Upper lobe of right lung (tissue), 1 donor: ENCODE measurements at regions not wholly inside any gene's neighbourhood (a gene's known extent, or its start where the extent isn't known, plus 50 kb on each side); places are given as distances from the start of the nearest gene placed in this dataset.

Experiments used
- ATAC-seq: fragments of 200-7000 bp; cut with Tn5 transposase; one replicate; pipeline ENCODE4 v1.9.1; 2020; ENCODE audit warnings: mild to moderate bottlenecking, moderate library complexity
- DNase-seq: peaks from one replicate; pipeline ENCODE4 v3.0.0-alpha.2; 2020
- H3K27ac ChIP-seq: fragments of 200-600 bp; one replicate; pipeline ENCODE4 v1.8.0; 2022
- H3K27me3 ChIP-seq: fragments of 200-600 bp; one replicate; pipeline ENCODE4 v1.8.0; 2022; ENCODE audit warnings: mild to moderate bottlenecking
- H3K36me3 ChIP-seq: fragments of 200-600 bp; one replicate; pipeline ENCODE4 v1.8.0; 2022
- H3K4me1 ChIP-seq: fragments of 200-600 bp; one replicate; pipeline ENCODE4 v1.8.0; 2022
- H3K4me3 ChIP-seq: fragments of 200-600 bp; one replicate; pipeline ENCODE4 v1.8.0; 2022; ENCODE audit warnings: mild to moderate bottlenecking
- H3K9me3 ChIP-seq: fragments of 200-600 bp; one replicate; pipeline ENCODE4 v1.8.0; 2022
- intact Hi-C: fragments of 100-400 bp; cut with DNase I; formaldehyde crosslinking; loops from one replicate; pipeline ENCODE4 v1.11.0; 2022
- TF ChIP-seq, protein P1 (sequence below): fragments of 200-600 bp; IDR thresholded peaks from one replicate; pipeline ENCODE4 v1.8.0; 2022; ENCODE audit warnings: antibody characterized with exemption
- donor health status: DM: no; HTN: yes; CAD: no; lungs with severe emphysema.

DNA sequence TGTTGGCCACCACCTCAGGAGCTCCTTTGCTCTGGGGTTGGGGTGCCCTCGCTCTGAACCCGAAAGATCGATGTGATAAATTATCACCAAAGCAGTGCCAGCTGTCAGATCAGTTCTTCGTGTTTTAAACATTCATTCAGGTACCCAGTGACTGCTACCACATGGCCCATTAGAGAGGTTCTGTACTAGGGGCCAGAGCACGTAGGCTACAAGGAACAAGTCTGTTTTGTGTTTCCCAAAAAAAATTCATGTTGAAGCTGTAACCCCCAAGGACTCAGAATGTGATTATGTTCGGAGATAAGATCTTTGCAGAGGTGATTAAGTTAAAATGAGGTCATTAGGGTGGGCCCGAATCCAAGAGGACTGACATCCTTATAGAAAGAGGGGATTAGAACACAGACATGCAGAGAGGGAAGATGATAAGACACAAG, 526.9 kb downstream of the NPHP4 start:
- H3K27me3 ChIP-seq, result no peaks in the 10 kb centered on the region
- TF ChIP-seq, protein P1, sequence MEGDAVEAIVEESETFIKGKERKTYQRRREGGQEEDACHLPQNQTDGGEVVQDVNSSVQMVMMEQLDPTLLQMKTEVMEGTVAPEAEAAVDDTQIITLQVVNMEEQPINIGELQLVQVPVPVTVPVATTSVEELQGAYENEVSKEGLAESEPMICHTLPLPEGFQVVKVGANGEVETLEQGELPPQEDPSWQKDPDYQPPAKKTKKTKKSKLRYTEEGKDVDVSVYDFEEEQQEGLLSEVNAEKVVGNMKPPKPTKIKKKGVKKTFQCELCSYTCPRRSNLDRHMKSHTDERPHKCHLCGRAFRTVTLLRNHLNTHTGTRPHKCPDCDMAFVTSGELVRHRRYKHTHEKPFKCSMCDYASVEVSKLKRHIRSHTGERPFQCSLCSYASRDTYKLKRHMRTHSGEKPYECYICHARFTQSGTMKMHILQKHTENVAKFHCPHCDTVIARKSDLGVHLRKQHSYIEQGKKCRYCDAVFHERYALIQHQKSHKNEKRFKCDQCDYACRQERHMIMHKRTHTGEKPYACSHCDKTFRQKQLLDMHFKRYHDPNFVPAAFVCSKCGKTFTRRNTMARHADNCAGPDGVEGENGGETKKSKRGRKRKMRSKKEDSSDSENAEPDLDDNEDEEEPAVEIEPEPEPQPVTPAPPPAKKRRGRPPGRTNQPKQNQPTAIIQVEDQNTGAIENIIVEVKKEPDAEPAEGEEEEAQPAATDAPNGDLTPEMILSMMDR, result no peak
- no peak overlapping the region for H3K27ac ChIP-seq
- no peak overlapping the region for H3K4me3 ChIP-seq
- intact Hi-C loops, result no loop called here
- H3K36me3 ChIP-seq, result no peaks in the 10 kb centered on the region
- DNase-seq, result no peak
- no peaks in the 10 kb centered on the region for H3K4me1 ChIP-seq
- ATAC-seq, result no peak
- H3K9me3 ChIP-seq, result no peaks in the 10 kb centered on the region

DNA sequence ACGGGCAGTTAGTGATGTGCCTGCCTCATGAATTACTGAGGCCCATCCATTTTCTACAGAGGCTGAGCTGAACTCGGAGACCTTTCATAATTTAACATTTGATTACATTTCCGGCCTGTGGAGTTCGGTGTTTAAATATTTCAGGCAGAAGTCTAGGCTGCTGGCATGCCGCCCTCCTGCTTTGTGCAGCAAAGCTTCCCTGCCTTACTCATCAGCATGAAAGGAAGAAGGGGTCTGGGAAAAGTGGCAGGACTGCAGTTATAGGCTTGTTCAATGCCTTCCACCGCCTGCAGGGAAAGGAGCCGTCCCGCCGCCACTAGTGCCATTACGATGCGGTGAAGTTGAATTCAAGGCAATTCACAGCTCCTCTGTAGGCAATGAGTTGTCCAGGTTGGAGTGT, 527.9 kb downstream of the NPHP4 start:
- no peaks in the 10 kb centered on the region for H3K27me3 ChIP-seq
- DNase-seq, result no peak
- TF ChIP-seq, protein P1, result no peak
- no peak for ATAC-seq
- no peaks in the 10 kb centered on the region for H3K9me3 ChIP-seq
- H3K36me3 ChIP-seq, result no peaks in the 10 kb centered on the region
- intact Hi-C loops, result no loop called here
- no peak overlapping the region for H3K4me3 ChIP-seq
- H3K4me1 ChIP-seq, result no peaks in the 10 kb centered on the region
- H3K27ac ChIP-seq, result no peak overlapping the region

DNA sequence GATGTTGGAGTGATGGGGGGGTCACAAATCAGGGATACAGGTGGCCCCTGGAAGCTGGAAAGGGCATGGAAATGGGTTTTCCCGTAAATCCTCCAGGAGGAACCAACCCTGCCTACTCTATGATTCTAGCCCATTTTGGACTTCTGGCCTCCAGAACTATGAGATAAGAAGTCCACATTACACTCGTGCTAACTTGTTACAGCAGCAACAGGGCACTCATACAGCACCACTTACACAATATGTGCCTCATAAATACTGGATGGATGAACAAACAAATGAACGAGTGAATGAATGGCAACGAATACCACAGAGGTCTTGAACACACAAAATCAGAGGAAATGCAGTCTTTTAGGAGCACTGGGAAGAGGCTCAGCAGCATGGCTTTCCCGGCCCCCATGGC, 531.3 kb downstream of the NPHP4 start:
- H3K36me3 ChIP-seq, result no peaks in the 10 kb centered on the region
- no peak for ATAC-seq
- intact Hi-C loops, result no loop called here

DNA sequence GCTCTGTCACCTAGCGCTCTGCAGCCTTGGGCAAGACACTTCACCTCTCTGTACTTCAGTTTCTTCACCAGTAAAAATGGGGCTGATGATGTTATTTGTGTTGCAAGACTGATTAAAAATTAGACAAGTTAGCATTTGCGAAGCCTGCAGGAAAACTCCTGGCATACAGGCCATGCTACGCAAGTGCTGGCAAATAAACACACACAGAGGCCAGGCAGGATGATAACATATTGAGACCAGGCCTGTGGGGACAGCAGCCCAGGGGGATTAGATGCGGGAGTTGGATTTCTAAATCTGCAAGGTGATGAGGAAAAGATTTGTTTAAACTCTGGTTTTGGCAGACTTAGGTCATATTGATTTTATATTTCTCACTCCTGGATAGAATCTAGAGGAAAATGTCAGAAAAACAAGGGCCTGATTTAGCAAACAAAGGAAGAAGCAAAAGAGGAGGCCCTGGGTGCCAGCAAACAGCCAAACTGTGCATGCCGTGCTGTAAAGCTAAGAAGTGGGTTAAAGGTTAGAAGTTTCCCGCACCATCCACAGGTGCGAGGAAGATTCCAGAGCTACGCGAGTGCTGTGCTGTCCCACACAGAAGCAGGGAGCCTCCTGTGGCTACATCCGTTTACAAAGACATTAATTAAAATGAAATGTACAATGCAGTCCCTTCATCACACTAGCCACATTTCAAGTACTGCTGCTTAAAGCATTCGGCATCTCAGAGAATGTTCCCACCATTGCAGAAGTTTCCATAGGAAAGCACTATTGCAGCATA, 532.2 kb downstream of the NPHP4 start:
- intact Hi-C loops, result no loop called here
- no peaks in the 10 kb centered on the region for H3K36me3 ChIP-seq
- no peak overlapping the region for H3K27ac ChIP-seq
- no peaks in the 10 kb centered on the region for H3K9me3 ChIP-seq
- H3K27me3 ChIP-seq, result peaks cover 8% of the 10 kb centered on the region
- ATAC-seq, result no peak
- H3K4me1 ChIP-seq, result no peaks in the 10 kb centered on the region
- TF ChIP-seq, protein P1, result no peak
- DNase-seq, result no peak
- no peak overlapping the region for H3K4me3 ChIP-seq

More for the DNA sequence above, 531.3 kb downstream of the NPHP4 start:
- Histone ChIP-seq H3K4me1 (no peaks in the 10 kb centered on the region), H3K4me3 (no peak overlapping the region), H3K9me3 (no peaks in the 10 kb centered on the region), H3K27ac (no peak overlapping the region), H3K27me3 (peaks cover 6% of the 10 kb centered on the region)
- TF ChIP-seq, protein P1, result no peak
- no peak for DNase-seq

DNA sequence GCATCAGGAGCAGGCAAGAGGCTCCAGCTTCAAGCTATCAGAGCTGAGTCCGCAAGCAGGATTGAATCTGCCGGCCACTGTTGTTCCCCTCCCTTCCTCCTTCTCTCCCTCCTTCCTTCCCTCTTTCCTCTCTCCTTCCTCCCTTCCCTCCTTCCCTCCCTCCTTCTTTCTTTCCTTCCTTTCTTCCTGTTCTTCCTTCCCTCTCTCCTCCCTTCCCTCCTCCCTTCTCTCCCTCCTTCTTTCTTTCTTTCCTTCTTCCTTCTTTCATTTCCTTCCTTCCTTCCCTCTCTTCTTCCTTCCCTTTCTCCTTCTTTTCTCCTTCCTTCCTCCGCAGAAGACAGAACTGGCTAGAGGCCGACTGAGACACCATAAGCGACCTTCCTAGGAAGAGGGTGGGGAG, 534.0 kb downstream of the NPHP4 start:
- no peaks in the 10 kb centered on the region for H3K9me3 ChIP-seq
- intact Hi-C loops, result no loop called here
- no peaks in the 10 kb centered on the region for H3K36me3 ChIP-seq
- H3K27ac ChIP-seq, result no peak overlapping the region
- ATAC-seq (no peak), DNase-seq (no peak)
- peaks cover 8% of the 10 kb centered on the region for H3K27me3 ChIP-seq
- TF ChIP-seq, protein P1, result no peak
- H3K4me1 ChIP-seq, result no peaks in the 10 kb centered on the region
- H3K4me3 ChIP-seq, result no peak overlapping the region
